GM21723 (cell line): ENCODE measurements at regions not wholly inside any gene's neighbourhood (a gene's known extent, or its start where the extent isn't known, plus 50 kb on each side); places are given as distances from the start of the nearest gene placed in this dataset.
"Not testable (repeated sequence)": the region's sequence is repeated elsewhere in the genome, so short reads cannot be mapped to it uniquely, and the experiment has no call there.

Experiments
- ATAC-seq: cut with Tn5 transposase; IDR thresholded peaks from one replicate; pipeline ENCODE4 v1.9.1; 2021; ENCODE audit warnings: mild to moderate bottlenecking, moderate library complexity; ENCODE audit not compliant: unreplicated experiment

GRCh38 chr3:112738366-112738765 lies 97.4 kb upstream of the CCDC80 start:
- ATAC-seq: no peak

GRCh38 chr3:112736805-112737566 lies 96.0 kb upstream of the CCDC80 start:
- ATAC-seq: no peak

GRCh38 chr3:112736386-112736785 lies 95.4 kb upstream of the CCDC80 start:
- no peak for ATAC-seq

- ATAC-seq: no peak
These were observed 95.0 kb upstream of the CCDC80 start for GRCh38 chr3:112735926-112736325.

GRCh38 chr3:112734736-112735350 lies 93.9 kb upstream of the CCDC80 start:
- ATAC-seq: peak; percentile 66

- ATAC-seq: no peak
These were observed 93.2 kb upstream of the CCDC80 start for GRCh38 chr3:112734171-112734570.

GRCh38 chr3:112730210-112730609 lies 89.3 kb upstream of the CCDC80 start:
- no peak for ATAC-seq

DNA sequence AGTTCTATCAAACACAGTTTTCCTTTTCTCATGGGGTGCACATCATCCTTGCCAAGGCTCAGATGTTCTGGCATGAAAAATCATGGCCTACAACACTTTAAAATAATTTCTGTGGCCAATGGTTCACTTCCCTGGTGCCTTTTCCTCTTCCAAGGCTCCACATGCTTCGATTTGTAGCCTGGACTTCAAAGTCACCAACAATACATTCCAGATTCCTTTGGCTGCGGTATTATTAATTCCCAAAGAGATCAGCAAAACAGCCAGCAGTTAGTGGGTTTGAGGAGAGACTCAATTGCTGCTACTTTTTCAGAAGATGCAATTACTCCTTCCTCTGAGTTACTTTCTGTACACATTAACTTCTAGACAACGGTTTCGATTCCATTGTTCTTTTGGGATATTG lies 80.3 kb upstream of the CCDC80 start:
- no peak for ATAC-seq

- ATAC-seq: no peak
These were observed 78.0 kb upstream of the CCDC80 start for GRCh38 chr3:112718967-112719366.

GRCh38 chr3:112718516-112718915 lies 77.6 kb upstream of the CCDC80 start:
- ATAC-seq: no peak

DNA sequence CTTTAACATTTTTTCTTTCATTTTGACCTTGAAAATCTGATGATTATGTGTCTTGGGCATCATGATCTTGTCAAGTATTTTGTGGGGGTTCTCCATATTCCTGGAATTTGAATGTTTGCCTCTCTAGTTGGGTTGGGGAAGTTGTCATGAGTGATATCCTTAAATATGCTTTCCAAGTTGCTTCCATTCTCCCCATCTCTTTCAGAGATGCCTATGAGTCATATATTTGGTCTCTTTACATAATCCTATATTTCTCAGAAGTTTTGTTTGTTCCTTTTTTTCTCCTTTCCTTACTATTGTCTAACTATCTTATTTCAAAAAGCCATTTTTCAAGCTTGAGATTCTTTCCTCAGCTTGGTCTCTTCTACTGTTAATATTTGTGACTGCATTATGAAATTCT lies 69.0 kb upstream of the CCDC80 start:
- ATAC-seq: no peak

- ATAC-seq: no peak
These were observed 58.6 kb upstream of the CCDC80 start for GRCh38 chr3:112699436-112699978.

- ATAC-seq: not testable (repeated sequence)
These were observed 57.5 kb upstream of the CCDC80 start for GRCh38 chr3:112698442-112698841.

DNA sequence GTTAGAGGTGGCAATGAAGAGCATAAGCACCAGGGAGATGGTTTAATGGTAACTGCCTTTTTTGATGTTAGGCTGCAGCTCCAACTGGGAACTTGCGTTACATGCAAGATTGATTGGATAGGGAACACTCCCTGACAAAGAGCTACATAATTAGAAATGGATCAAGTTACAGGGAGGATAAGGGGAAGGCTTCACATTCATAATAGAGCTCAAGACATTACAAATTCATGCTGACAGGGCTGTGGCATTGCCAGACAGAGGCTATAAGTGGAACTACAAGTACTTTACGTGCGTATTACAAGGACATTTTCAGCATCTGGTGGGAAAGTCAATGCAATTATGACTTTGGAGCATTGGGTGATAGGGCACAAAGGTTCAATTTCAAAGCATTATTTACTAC lies 55.3 kb upstream of the CCDC80 start:
- ATAC-seq: not testable (repeated sequence)

DNA sequence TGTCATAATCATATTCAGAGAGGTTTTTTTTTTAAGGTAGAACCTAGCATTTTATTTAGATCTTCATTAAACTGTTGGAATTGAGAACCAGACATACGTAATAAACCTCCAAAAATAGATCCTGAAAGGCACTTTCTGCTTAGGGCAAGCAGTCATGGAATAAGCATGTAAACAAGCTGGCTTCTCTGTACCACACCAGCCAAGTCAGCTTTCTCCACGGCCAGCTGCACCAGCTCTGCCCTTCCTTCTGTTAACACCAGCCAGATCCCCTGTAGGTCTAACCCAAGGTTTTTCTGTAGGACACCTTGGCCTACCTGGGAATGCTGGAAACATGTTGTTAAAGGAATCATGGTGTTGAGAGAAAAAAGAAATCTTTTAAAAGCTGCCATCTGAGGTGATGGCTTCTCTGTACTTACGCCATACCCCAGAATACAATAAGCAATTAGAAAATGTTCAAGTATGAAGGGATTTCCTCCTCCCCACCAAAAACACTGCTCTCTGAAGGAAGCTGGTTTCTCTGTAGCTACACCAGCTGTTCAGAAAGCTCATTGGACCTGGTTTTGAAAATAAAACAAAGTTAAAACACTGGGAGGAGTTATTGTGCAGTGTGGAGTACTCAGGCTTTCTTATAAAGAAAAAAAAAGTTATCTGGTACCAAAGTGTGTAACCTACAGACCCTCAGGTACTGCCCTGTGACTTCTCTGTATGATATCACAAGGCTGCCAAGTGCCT lies 54.6 kb upstream of the CCDC80 start:
- not testable (repeated sequence) for ATAC-seq

- ATAC-seq: not testable (repeated sequence)
These were observed 54.0 kb upstream of the CCDC80 start for GRCh38 chr3:112694906-112695305.

- ATAC-seq: no peak
These were observed 52.2 kb upstream of the CCDC80 start for GRCh38 chr3:112693186-112693585.
